Stomach (tissue), 8 donors: ENCODE measurements at regions not wholly inside any gene's neighbourhood (a gene's known extent, or its start where the extent isn't known, plus 50 kb on each side); places are given as distances from the start of the nearest gene placed in this dataset.

Experiments used
- DNase-seq, 2 donors: peaks; one replicate each; pipeline versions ENCODE4 v3.0.0 to v3.0.0-alpha.2; 2013 to 2019
- H3K27ac ChIP-seq, 5 donors: fragments of 200-600 bp in 4 of 5; sonication (generic) in 4 of 5; one replicate each; pipeline ENCODE4 v1.5.1; 2013 to 2019; ENCODE audit warnings: mild to moderate bottlenecking in 1 of 5, moderate library complexity in 1 of 5
- H3K27me3 ChIP-seq, 3 donors: fragments of 200-600 bp; sonication (generic); one replicate each; pipeline ENCODE4 v1.5.1; 2017 to 2019; ENCODE audit warnings: mixed run types in 1 of 3
- H3K36me3 ChIP-seq, 4 donors: fragments of 200-600 bp; sonication (generic); 1 replicate in 3 of 4; 2 replicates in 1 of 4; pipeline ENCODE4 v1.5.1; 2016 to 2019
- H3K4me1 ChIP-seq, 4 donors: fragments of 200-600 bp; sonication (generic); one replicate each; pipeline ENCODE4 v1.5.1; 2016 to 2019
- H3K4me3 ChIP-seq, 4 donors: fragments of 200-600 bp; sonication (generic) in 3 of 4; one replicate each; pipeline ENCODE4 v1.5.1; 2016 to 2019; ENCODE audit warnings: mild to moderate bottlenecking in 1 of 4
- H3K9me3 ChIP-seq, 4 donors: fragments of 200-600 bp; sonication (generic); one replicate each; pipeline ENCODE4 v1.5.1; 2016 to 2019
- CTCF ChIP-seq, 7 experiments: fragments of 450-650 bp in 4 of 7; fragments of 200-600 bp in 3 of 7; sonication (generic) in 3 of 7; IDR thresholded peaks; one replicate each; pipeline ENCODE4 v1.5.1; 2016 to 2019; ENCODE audit warnings: antibody characterized with exemption in 7 of 7, control low read depth in 2 of 7, mild to moderate bottlenecking in 1 of 7
- EP300 ChIP-seq: sonication (generic); formaldehyde crosslinking; IDR thresholded peaks from one replicate; pipeline ENCODE4 v1.6.1; 2017; ENCODE audit warnings: antibody characterized with exemption
- POLR2A ChIP-seq, 4 donors: fragments of 450-650 bp; IDR thresholded peaks; one replicate each; pipeline ENCODE4 v1.6.1; 2016; ENCODE audit warnings: antibody characterized with exemption in 4 of 4, control low read depth in 2 of 4, mild to moderate bottlenecking in 1 of 4, moderate library complexity in 1 of 4
- POLR2AphosphoS5 ChIP-seq, 3 donors: sonication (generic); formaldehyde crosslinking; IDR thresholded peaks; one replicate each; pipeline ENCODE4 v1.6.1; 2016; ENCODE audit warnings: antibody characterized with exemption in 3 of 3
- whole genome bisulfite sequencing, 5 donors: extraction: QIAGEN DNeasy Blood & Tissue Kit in 3 of 5; methylation state at CpG; one replicate each; pipeline versions ENCODE4 v1.1.5 to v1.1.7; 2013 to 2018; 5-methylcytosine and 5-hydroxymethylcytosine counted together
- intact Hi-C: fragments of 100-400 bp; cut with DNase I; formaldehyde crosslinking; loops from one replicate; pipeline ENCODE4 v1.15.1; 2023; ENCODE audit warnings: low total_unique reads
- donor health status: healthy with polysubstance abuse.
- donor health status: Bipolar disorder and iron deficiency.
- donor health status: healthy.

GRCh38 chr7:156175003-156175402 lies 362.7 kb upstream of the SHH start:
- Histone ChIP-seq H3K27ac (no peak overlapping the region), H3K9me3 (no peaks in the 10 kb centered on the region), H3K4me1 (no peaks in the 10 kb centered on the region), H3K36me3 (no peaks in the 10 kb centered on the region), H3K27me3 (peaks cover 0 to under 1% (median 0%) of the 10 kb centered on the region in 3 donors), H3K4me3 (no peak overlapping the region)
- TF ChIP-seq POLR2A (IDR thresholded peaks at IDR 0.05) (no peak), CTCF (IDR thresholded peaks at IDR 0.05) (no peak), POLR2AphosphoS5 (IDR thresholded peaks at IDR 0.05) (no peak), EP300 (no peak)
- DNase-seq: no peak
- whole genome bisulfite sequencing, 5 donors: 81 to 89% (median 88%) methylated on average over 9 to 10 of the region's 10 CpGs
- intact Hi-C loops: no loop called here

- no peak overlapping the region for H3K27ac ChIP-seq
- TF ChIP-seq POLR2AphosphoS5 (IDR thresholded peaks at IDR 0.05) (no peak), CTCF (IDR thresholded peaks at IDR 0.05) (no peak), EP300 (no peak), POLR2A (IDR thresholded peaks at IDR 0.05) (no peak)
- WGBS, 5 donors: 86 to 92% (median 89%) methylated on average over 17 of the region's 17 CpGs
- H3K36me3 ChIP-seq: no peaks in the 10 kb centered on the region
- H3K27me3 ChIP-seq: peaks cover 0 to 6% (median 0%) of the 10 kb centered on the region in 3 donors
- H3K4me3 ChIP-seq: no peak overlapping the region
- intact Hi-C loops: no loop called here
- no peaks in the 10 kb centered on the region for H3K9me3 ChIP-seq
- no peaks in the 10 kb centered on the region for H3K4me1 ChIP-seq
- DNase-seq: no peak
These were observed 362.2 kb upstream of the SHH start for GRCh38 chr7:156174428-156174827.

GRCh38 chr7:156173748-156174353 lies 361.6 kb upstream of the SHH start:
- DNase-seq: no peak
- 84 to 87% (median 86%) methylated on average over 14 to 18 of the region's 18 CpGs for WGBS, 5 donors
- Histone ChIP-seq H3K27me3 (peaks cover 0 to 11% (median 0%) of the 10 kb centered on the region in 3 donors), H3K36me3 (no peaks in the 10 kb centered on the region), H3K9me3 (no peaks in the 10 kb centered on the region), H3K27ac (no peak overlapping the region), H3K4me3 (no peak overlapping the region), H3K4me1 (no peaks in the 10 kb centered on the region)
- intact Hi-C loops: no loop called here
- TF ChIP-seq EP300 (no peak), CTCF (IDR thresholded peaks at IDR 0.05) (no peak), POLR2A (IDR thresholded peaks at IDR 0.05) (no peak), POLR2AphosphoS5 (IDR thresholded peaks at IDR 0.05) (no peak)

- TF ChIP-seq CTCF (IDR thresholded peaks at IDR 0.05) (no peak), EP300 (no peak), POLR2A (IDR thresholded peaks at IDR 0.05) (no peak), POLR2AphosphoS5 (IDR thresholded peaks at IDR 0.05) (no peak)
- WGBS, 5 donors: 51 to 63% (median 59%) methylated on average over 13 of the region's 13 CpGs
- H3K27ac ChIP-seq: no peak overlapping the region
- no peaks in the 10 kb centered on the region for H3K4me1 ChIP-seq
- peaks cover 0 to 11% (median 0%) of the 10 kb centered on the region in 3 donors for H3K27me3 ChIP-seq
- H3K9me3 ChIP-seq: no peaks in the 10 kb centered on the region
- no peak for DNase-seq
- intact Hi-C loops: no loop called here
- no peaks in the 10 kb centered on the region for H3K36me3 ChIP-seq
- H3K4me3 ChIP-seq: no peak overlapping the region
These were observed 361.1 kb upstream of the SHH start for GRCh38 chr7:156173346-156173745.
